ENCODE measurements at regions not wholly inside any gene's neighbourhood (a gene's known extent, or its start where the extent isn't known, plus 50 kb on each side); places are given as distances from the start of the nearest gene placed in this dataset.
"Not testable (repeated sequence)": the region's sequence is repeated elsewhere in the genome, so short reads cannot be mapped to it uniquely, and the experiment has no call there.

- no peak overlapping the region for H3K4me3 ChIP-seq (ENCODE audit: low read depth, low read length)
- no peak for TF ChIP-seq CTCF (IDR thresholded peaks at IDR 0.05; ENCODE audit: control insufficient read depth, extremely low read depth, insufficient read depth)
- DNase-seq (ENCODE audit: low read depth): no peak
Measured at GRCh38 chr6:74596588-74596987, 609.3 kb downstream of the COL12A1 start.

GRCh38 chr6:74594350-74594749 lies 611.5 kb downstream of the COL12A1 start:
- not testable (repeated sequence) for DNase-seq (ENCODE audit: low read depth)

GRCh38 chr6:74588094-74588832 lies 617.6 kb downstream of the COL12A1 start:
- H3K4me3 ChIP-seq (ENCODE audit: low read depth, low read length): no peak overlapping the region
- no peak for TF ChIP-seq CTCF (IDR thresholded peaks at IDR 0.05; ENCODE audit: control insufficient read depth, extremely low read depth, insufficient read depth)
- no peak for DNase-seq (ENCODE audit: low read depth)

More at GRCh38 chr6:74594350-74594749, 611.5 kb downstream of the COL12A1 start:
- H3K4me3 ChIP-seq (ENCODE audit: low read depth, low read length): not testable (repeated sequence)

GRCh38 chr6:74587386-74587785 lies 618.5 kb downstream of the COL12A1 start:
- no peak for TF ChIP-seq CTCF (IDR thresholded peaks at IDR 0.05; ENCODE audit: control insufficient read depth, extremely low read depth, insufficient read depth)
- no peak overlapping the region for H3K4me3 ChIP-seq (ENCODE audit: low read depth, low read length)
- no peak for DNase-seq (ENCODE audit: low read depth)

- H3K4me3 ChIP-seq (ENCODE audit: low read depth, low read length): no peak overlapping the region
- no peak for TF ChIP-seq CTCF (IDR thresholded peaks at IDR 0.05; ENCODE audit: control insufficient read depth, extremely low read depth, insufficient read depth)
- DNase-seq (ENCODE audit: low read depth): peak; percentile 34
Measured at GRCh38 chr6:74585753-74586152, 620.1 kb downstream of the COL12A1 start.

- no peak for TF ChIP-seq CTCF (IDR thresholded peaks at IDR 0.05; ENCODE audit: control insufficient read depth, extremely low read depth, insufficient read depth)
- DNase-seq (ENCODE audit: low read depth): no peak
- no peak overlapping the region for H3K4me3 ChIP-seq (ENCODE audit: low read depth, low read length)
Measured at GRCh38 chr6:74581681-74582080, 624.2 kb downstream of the COL12A1 start.

GRCh38 chr6:74579794-74580193 lies 626.1 kb downstream of the COL12A1 start:
- no peak for TF ChIP-seq CTCF (IDR thresholded peaks at IDR 0.05; ENCODE audit: control insufficient read depth, extremely low read depth, insufficient read depth)
- no peak overlapping the region for H3K4me3 ChIP-seq (ENCODE audit: low read depth, low read length)
- DNase-seq (ENCODE audit: low read depth): no peak
